GM18505 (cell line): ENCODE measurements at regions not wholly inside any gene's neighbourhood (a gene's known extent, or its start where the extent isn't known, plus 50 kb on each side); places are given as distances from the start of the nearest gene placed in this dataset.

Experiments
- ATAC-seq: cut with Tn5 transposase; IDR thresholded peaks from one replicate; pipeline ENCODE4 v1.9.1; 2021; ENCODE audit not compliant: unreplicated experiment
- POLR2A ChIP-seq: IDR thresholded peaks from 4 replicates; pipeline ENCODE4 v1.6.1; 2011; ENCODE audit warnings: borderline replicate concordance; ENCODE audit not compliant: insufficient read depth, insufficient read length; ENCODE audit errors: extremely low read depth

- no peak for TF ChIP-seq POLR2A
- no peak for ATAC-seq
Measured at GRCh38 chr11:121743285-121743684, 290.5 kb upstream of the SORL1-AS1 start.

- no peak for ATAC-seq
- no peak for TF ChIP-seq POLR2A
Measured at GRCh38 chr11:121741761-121742361, 289.1 kb upstream of the SORL1-AS1 start.

GRCh38 chr11:121741351-121741760 lies 288.6 kb upstream of the SORL1-AS1 start:
- TF ChIP-seq POLR2A: no peak
- no peak for ATAC-seq

- no peak for TF ChIP-seq POLR2A
- ATAC-seq: no peak
Measured at GRCh38 chr11:121740902-121741301, 288.1 kb upstream of the SORL1-AS1 start.

GRCh38 chr11:121733858-121734257 lies 281.1 kb upstream of the SORL1-AS1 start:
- TF ChIP-seq POLR2A: no peak
- no peak for ATAC-seq

- no peak for ATAC-seq
- no peak for TF ChIP-seq POLR2A
Measured at GRCh38 chr11:121727942-121728341, 275.2 kb upstream of the SORL1-AS1 start.

- no peak for ATAC-seq
- TF ChIP-seq POLR2A: no peak
Measured at GRCh38 chr11:121723246-121723741, 270.5 kb upstream of the SORL1-AS1 start.

GRCh38 chr11:121722431-121723245 lies 269.9 kb upstream of the SORL1-AS1 start:
- no peak for ATAC-seq
- TF ChIP-seq POLR2A: no peak

GRCh38 chr11:121721961-121722360 lies 269.2 kb upstream of the SORL1-AS1 start:
- no peak for ATAC-seq
- no peak for TF ChIP-seq POLR2A

GRCh38 chr11:121721448-121721847 lies 268.7 kb upstream of the SORL1-AS1 start:
- TF ChIP-seq POLR2A: no peak
- ATAC-seq: no peak

- no peak for ATAC-seq
Measured at GRCh38 chr11:121717296-121717695, 264.5 kb upstream of the SORL1-AS1 start.

GRCh38 chr11:121716060-121716459 lies 263.3 kb upstream of the SORL1-AS1 start:
- no peak for TF ChIP-seq POLR2A
- ATAC-seq: no peak

More at GRCh38 chr11:121717296-121717695, 264.5 kb upstream of the SORL1-AS1 start:
- TF ChIP-seq POLR2A: no peak

- TF ChIP-seq POLR2A: no peak
- ATAC-seq: no peak
Measured at GRCh38 chr11:121715405-121715804, 262.6 kb upstream of the SORL1-AS1 start.

GRCh38 chr11:121714351-121714750 lies 261.6 kb upstream of the SORL1-AS1 start:
- TF ChIP-seq POLR2A: no peak
- ATAC-seq: no peak
